HG03432 (cell line): ENCODE measurements at regions not wholly inside any gene's neighbourhood (a gene's known extent, or its start where the extent isn't known, plus 50 kb on each side); places are given as distances from the start of the nearest gene placed in this dataset.
"Not testable (repeated sequence)": the region's sequence is repeated elsewhere in the genome, so short reads cannot be mapped to it uniquely, and the experiment has no call there.

Source experiments
- ATAC-seq: cut with Tn5 transposase; IDR thresholded peaks from one replicate; pipeline ENCODE4 v1.9.1; 2021; ENCODE audit warnings: mild to moderate bottlenecking, moderate library complexity; ENCODE audit not compliant: unreplicated experiment

GRCh38 chr5:152184266-152184665, 220.8 kb downstream of the NMUR2 start:
- ATAC-seq: no peak

DNA sequence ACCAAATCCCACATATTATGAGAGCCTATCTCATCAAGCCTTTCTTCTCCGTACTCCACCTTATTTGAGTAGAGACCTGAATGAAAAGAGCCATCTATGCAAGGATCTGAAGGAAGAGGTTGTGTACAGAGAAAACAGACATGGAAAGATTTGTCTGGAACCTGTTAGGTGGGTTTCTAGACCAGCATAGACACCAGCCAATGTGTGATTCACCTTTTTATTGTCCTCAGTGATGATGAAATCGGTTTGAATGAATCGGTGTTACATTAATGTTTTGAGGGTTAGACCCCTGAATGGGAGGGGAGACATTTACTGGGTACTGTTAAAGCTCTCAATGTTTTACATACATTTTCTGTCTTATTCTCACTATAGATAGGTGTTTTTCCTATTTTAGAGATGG, 223.6 kb downstream of the NMUR2 start:
- no peak for ATAC-seq

DNA sequence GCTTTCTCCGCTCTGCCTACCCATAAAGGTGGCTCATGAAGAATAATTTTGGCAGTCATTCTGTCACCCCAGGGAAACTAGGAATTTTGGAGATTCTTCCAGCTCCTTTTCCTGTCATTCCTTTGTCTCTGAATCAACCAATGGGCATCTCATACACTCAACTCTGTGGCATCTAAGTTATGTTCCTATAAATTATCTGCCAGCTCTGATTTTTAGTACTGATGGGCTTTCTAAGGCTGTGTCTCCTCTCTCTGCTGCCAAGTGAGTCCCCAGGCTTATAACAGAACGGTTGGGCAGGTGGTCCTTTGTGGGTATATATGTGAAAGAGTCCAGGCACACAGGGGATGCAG, 226.8 kb downstream of the NMUR2 start:
- ATAC-seq: no peak

DNA sequence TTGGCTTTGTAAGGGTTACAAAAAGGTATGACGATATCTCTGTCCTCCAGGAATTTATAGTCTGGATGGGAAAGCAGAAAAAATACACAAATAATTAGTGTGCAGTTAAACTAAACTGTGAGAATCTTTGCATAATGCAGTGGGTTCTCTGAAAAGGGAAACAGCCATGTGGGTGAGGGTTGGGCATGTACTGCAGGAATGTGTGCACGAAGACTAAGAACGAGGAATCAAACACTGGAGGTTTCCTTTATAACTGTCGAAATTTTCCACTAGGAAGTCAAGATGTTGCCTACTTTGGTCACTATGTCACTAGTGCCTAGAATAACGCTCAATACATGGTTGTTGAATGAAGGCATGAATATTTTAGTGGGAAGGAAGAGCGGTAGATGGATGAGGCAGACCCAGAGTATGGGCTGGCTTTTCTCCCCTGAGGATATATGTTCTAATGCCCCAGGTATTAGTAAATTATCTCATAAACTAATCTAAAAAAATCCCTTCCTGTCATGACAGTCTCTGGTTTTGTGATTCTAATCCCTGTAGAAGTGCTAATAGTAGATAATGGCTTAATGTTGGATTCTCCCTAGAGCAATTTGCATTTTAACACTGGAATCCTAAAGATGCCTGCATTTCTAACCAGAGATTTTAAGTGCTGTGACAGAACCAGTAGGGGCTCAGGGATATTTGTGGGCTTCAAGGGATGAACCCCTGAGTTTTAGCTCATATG, 227.3 kb downstream of the NMUR2 start:
- no peak for ATAC-seq

DNA sequence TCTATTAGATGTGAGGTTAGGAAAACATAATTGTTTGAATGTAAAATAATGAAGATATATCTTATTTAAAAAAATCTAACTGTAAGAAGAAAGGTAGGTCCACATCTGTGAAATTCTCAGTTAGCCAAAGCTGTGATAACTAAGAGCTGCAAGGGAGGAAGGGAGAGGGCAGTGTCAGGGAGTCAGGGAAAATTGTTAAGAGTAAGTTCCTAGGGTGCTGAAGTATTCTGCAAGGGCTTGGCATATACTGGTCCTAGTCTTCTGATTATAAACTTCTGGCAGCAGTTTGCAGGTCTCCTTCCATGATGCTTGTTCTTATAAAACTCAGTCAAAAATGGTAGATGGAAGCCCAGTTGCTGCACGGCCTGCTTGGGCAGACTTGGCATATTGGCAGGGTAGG, 233.2 kb downstream of the NMUR2 start:
- no peak for ATAC-seq

DNA sequence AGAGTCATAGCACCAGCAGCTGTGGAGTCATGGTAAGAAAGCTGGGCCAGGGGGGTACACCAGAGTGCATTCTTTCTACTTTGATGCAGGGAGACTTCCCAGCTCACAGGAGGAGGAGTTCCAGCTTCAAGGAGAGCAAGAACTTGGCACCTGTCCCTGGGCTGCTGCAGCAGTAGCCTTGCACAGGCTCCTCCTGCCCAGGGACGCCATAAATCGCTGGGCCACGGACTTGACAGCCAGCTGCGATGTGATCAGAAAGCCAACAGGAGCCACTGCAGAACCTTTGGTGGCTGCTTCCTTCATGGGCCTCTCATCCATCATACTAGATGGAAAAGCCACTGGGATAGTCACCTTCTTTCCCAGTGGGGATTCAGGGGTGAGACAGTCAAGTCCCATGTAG, 234.7 kb downstream of the NMUR2 start:
- ATAC-seq: no peak

- no peak for ATAC-seq
Observed at GRCh38 chr5:152164860-152165259, 240.2 kb upstream of the GLRA1 start.

GRCh38 chr5:152159894-152160293, 235.2 kb upstream of the GLRA1 start:
- ATAC-seq: not testable (repeated sequence)

DNA sequence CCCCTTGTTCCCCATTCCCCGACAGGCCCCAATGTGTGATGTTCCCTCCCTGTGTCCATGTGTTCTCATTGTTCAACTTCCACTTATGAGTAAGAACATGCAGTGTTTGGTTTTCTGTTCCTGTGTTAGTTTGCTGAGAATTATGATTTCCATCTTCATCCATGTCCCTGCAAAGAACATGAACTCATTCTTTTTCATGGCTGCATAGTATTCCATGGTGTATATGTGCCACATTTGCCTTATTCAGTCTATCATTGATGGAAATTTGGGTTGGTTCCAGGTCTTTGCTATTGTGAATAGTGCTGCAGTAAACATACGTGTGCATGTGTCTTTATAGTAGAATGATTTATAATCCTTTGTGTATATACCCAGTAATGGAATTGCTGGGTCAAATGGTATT, 229.8 kb upstream of the GLRA1 start:
- not testable (repeated sequence) for ATAC-seq

- ATAC-seq: no peak
Observed at GRCh38 chr5:152151940-152152339, 227.3 kb upstream of the GLRA1 start.

DNA sequence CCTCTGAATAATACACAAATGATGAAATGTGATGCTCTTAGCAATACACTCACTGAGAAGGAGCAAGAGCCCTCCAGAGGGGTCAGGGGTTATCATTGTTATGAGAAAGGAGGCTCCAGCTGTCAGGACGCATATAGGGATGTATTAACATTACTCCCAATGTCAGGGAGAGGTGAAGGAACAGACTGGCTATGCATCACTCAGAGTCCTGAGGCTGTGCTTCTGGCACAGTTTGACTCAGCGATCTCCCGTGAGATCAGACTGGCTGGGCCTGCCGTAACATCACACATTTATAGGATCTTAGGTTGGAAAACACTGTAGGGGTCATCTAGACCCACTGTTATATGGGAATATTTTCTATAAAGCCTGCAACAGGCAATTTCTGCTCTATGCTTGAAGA, 226.5 kb upstream of the GLRA1 start:
- ATAC-seq: no peak

GRCh38 chr5:152147286-152147685, 222.6 kb upstream of the GLRA1 start:
- no peak for ATAC-seq

DNA sequence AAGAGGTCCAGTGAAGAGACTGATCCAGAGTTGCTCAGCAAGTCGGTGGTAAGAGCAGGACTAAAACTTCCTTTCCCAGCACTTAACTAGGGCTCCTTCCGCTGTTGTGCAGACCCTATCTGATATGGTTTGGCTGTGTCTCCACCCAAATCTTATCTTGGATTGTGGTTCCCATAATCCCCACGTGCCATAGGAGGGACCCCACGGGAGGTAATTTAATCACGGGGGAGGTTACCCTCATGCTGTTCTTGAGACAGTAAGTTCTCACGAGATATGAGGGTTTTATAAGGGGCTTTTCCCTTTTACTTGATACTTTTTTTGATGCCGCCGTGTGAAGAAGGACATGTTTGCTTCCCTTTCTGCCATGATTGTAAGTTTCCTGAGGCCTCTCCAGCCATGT, 221.9 kb upstream of the GLRA1 start:
- no peak for ATAC-seq

GRCh38 chr5:152144556-152144955, 219.9 kb upstream of the GLRA1 start:
- ATAC-seq: no peak

GRCh38 chr5:152144030-152144429, 219.4 kb upstream of the GLRA1 start:
- no peak for ATAC-seq

- ATAC-seq: peak; percentile 76
Observed at GRCh38 chr5:152142840-152143469, 218.3 kb upstream of the GLRA1 start.

DNA sequence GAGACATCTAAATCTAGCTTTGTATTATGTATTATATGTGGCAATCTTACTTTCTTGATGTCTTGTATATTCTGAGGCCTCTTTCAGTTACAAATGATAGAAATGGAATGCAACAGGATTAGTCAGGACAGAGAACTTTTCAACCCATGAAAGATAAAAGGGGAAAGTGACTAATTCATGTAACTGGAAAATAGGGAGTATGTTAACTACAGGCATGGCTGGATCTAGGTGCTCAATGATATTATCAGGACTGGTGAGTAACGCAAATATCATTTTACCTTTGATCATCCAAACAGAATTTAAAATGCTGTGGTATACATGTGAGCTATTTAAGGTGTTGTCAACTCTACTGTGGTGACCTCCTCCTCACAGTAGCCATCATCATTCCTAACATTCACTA, 215.7 kb upstream of the GLRA1 start:
- no peak for ATAC-seq

DNA sequence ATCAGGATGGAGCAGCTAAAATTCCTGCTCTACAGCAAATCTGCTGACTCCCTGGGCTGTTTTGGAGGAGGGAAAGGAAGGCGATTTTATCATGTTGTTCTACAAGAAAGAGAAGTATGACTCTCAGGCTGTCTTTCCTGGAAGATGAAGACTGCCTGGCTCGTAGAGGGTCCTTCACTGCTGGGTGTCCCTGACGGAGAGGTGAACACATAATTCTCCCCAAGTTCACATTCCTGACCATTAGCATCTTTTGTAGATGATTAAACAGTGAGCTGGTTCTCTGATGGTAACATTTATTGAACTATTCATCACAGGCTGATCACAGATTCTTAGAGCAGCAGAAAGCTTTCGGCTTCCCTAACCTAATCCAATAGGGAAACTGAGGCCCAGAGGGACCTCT, 212.4 kb upstream of the GLRA1 start:
- no peak for ATAC-seq

- ATAC-seq: no peak
Observed at GRCh38 chr5:152136321-152136720, 211.7 kb upstream of the GLRA1 start.

DNA sequence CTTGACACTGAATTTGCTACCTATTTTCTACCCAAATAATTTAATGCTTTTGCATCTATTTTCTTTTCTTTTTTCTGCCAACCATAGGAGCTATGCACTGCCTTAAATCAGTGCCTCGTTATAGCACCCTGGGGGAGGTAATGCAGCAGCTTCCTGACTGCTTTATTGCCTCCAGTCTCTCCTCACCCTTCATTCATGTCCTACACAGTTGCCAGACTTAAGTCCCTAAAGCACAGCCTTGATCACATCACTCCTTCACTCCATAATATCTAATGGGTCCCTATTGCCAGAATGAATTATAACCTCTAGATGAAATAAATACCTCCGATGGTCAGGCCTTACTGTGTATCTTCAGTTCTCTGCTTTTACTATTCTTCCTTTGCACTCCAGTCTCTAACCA, 211.2 kb upstream of the GLRA1 start:
- ATAC-seq: no peak

GRCh38 chr5:152125661-152126205, 201.1 kb upstream of the GLRA1 start:
- no peak for ATAC-seq

DNA sequence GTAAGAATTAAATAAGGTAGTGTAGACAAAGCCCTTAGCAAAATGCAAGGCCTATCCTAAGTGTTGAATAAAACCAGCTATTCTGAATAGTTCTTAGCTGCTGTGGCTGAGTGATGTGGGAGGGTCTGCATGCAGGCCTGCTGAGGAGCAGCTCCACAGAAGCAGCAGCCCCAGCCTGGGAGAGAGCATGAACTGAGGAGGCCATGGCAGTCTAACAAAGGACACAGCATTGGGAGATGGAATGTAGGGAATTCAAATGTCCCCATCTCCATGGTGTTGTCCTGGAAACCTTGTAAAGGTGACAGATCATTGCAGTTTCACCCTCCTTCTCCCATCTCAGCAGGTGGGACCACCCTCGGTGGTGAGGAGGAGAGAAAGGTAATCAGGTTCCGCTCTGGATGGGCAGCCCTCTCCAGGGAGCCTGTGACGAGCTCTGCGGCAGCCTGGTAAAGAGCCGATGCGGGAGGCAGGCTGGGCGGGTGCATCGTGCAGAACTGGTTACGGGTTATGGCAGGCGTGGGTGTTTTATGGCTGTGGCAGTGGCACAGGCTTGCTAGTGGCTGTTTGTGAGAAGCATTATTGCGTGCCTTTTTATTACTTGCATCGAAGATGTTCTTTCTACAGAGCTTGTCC, 199.9 kb upstream of the GLRA1 start:
- ATAC-seq: no peak
